AG09319 (cell line): ENCODE measurements at regions not wholly inside any gene's neighbourhood (a gene's known extent, or its start where the extent isn't known, plus 50 kb on each side); places are given as distances from the start of the nearest gene placed in this dataset.

Experiments
- DNase-seq: peaks from one replicate; pipeline ENCODE4 v3.0.0-alpha.2; 2010; ENCODE audit warnings: low read depth; ENCODE audit errors: extremely low read depth
- CTCF ChIP-seq: IDR thresholded peaks from 2 replicates; pipeline ENCODE4 v1.5.1; 2011; ENCODE audit warnings: low read depth, mild to moderate bottlenecking, inconsistent platforms, low read length, moderate library complexity

- no peak for TF ChIP-seq CTCF
- no peak for DNase-seq
Measured at GRCh38 chr14:51307551-51307950, 67.5 kb downstream of the TMX1 start.

GRCh38 chr14:51308866-51309265, 68.8 kb downstream of the TMX1 start:
- DNase-seq = no peak
- no peak for TF ChIP-seq CTCF

GRCh38 chr14:51310505-51310944, 70.5 kb downstream of the TMX1 start:
- DNase-seq = no peak
- no peak for TF ChIP-seq CTCF

- no peak for DNase-seq
- no peak for TF ChIP-seq CTCF
Measured at GRCh38 chr14:51314321-51315015, 74.4 kb downstream of the TMX1 start.

GRCh38 chr14:51317373-51317772, 77.3 kb downstream of the TMX1 start:
- no peak for TF ChIP-seq CTCF

GRCh38 chr14:51318813-51319597, 79.0 kb downstream of the TMX1 start:
- TF ChIP-seq CTCF = no peak
- DNase-seq = no peak

More at GRCh38 chr14:51317373-51317772, 77.3 kb downstream of the TMX1 start:
- no peak for DNase-seq

GRCh38 chr14:51321036-51321435, 81.0 kb downstream of the TMX1 start:
- TF ChIP-seq CTCF = no peak
- no peak for DNase-seq
